Stimulated activated CD8-positive, alpha-beta memory T cell treated with anti-CD3 and anti-CD28 coated beads, Interleukin-7, amount 100 ng/mL, for 4 hours (primary cell): ENCODE measurements at regions not wholly inside any gene's neighbourhood (a gene's known extent, or its start where the extent isn't known, plus 50 kb on each side); places are given as distances from the start of the nearest gene placed in this dataset.
"Not testable (repeated sequence)": the region's sequence is repeated elsewhere in the genome, so short reads cannot be mapped to it uniquely, and the experiment has no call there.

Experiments used
- DNase-seq, 2 donors: peaks; one replicate each; pipeline ENCODE4 v3.0.0-alpha.2; 2020; ENCODE audit warnings: low read depth in 2 of 2

GRCh38 chr4:108458681-108459080 is 161.7 kb upstream of the RPL34 start:
- no peak for DNase-seq

- no peak for DNase-seq
These were observed 166.1 kb upstream of the RPL34 start for GRCh38 chr4:108454227-108454626.

GRCh38 chr4:108453366-108453765 is 167.0 kb upstream of the RPL34 start:
- no peak for DNase-seq

- no peak for DNase-seq
These were observed 170.0 kb upstream of the RPL34 start for GRCh38 chr4:108450236-108450898.

- DNase-seq = no peak
These were observed 171.2 kb upstream of the RPL34 start for GRCh38 chr4:108449129-108449528.

- no peak for DNase-seq
These were observed 173.8 kb upstream of the RPL34 start for GRCh38 chr4:108446556-108446955.

GRCh38 chr4:108445716-108446115 is 174.7 kb upstream of the RPL34 start:
- no peak for DNase-seq

GRCh38 chr4:108443585-108443984 is 176.8 kb upstream of the RPL34 start:
- DNase-seq = no peak

- peak in 1 of 2 donors; percentile 4 for DNase-seq
These were observed 186.5 kb upstream of the RPL34 start for GRCh38 chr4:108433832-108434231.

- not testable (repeated sequence) for DNase-seq
These were observed 187.0 kb upstream of the RPL34 start for GRCh38 chr4:108433394-108433793.

- DNase-seq = no peak
These were observed 188.0 kb upstream of the RPL34 start for GRCh38 chr4:108432418-108432817.

GRCh38 chr4:108431986-108432385 is 188.4 kb upstream of the RPL34 start:
- DNase-seq = no peak

GRCh38 chr4:108430921-108431320 is 189.5 kb upstream of the RPL34 start:
- DNase-seq = no peak

- DNase-seq = no peak
These were observed 190.7 kb upstream of the RPL34 start for GRCh38 chr4:108429662-108430061.

GRCh38 chr4:108428923-108429322 is 191.5 kb upstream of the RPL34 start:
- DNase-seq = no peak

GRCh38 chr4:108427946-108428485 is 192.4 kb upstream of the RPL34 start:
- no peak for DNase-seq

- DNase-seq = no peak
These were observed 193.9 kb upstream of the RPL34 start for GRCh38 chr4:108426493-108426892.

- DNase-seq = no peak
These were observed 194.4 kb upstream of the RPL34 start for GRCh38 chr4:108425988-108426387.

- no peak for DNase-seq
These were observed 202.5 kb upstream of the RPL34 start for GRCh38 chr4:108417923-108418322.

GRCh38 chr4:108416831-108417230 is 203.5 kb upstream of the RPL34 start:
- DNase-seq = no peak

- no peak for DNase-seq
These were observed 205.0 kb upstream of the RPL34 start for GRCh38 chr4:108415389-108415788.

GRCh38 chr4:108411836-108412235 is 208.5 kb upstream of the RPL34 start:
- no peak for DNase-seq

GRCh38 chr4:108409691-108410090 is 210.7 kb upstream of the RPL34 start:
- not testable (repeated sequence) for DNase-seq

- no peak for DNase-seq
These were observed 214.8 kb upstream of the RPL34 start for GRCh38 chr4:108405586-108405985.
